ENCODE measurements at regions not wholly inside any gene's neighbourhood (a gene's known extent, or its start where the extent isn't known, plus 50 kb on each side); places are given as distances from the start of the nearest gene placed in this dataset.

- Histone ChIP-seq H3K27me3 (ENCODE audit: low read length) (no peaks in the 10 kb centered on the region), H3K36me3 (ENCODE audit: insufficient read depth, low read length) (no peaks in the 10 kb centered on the region; the same call in 1 of the 2 replicates), H3K9me2 (replicated peaks; ENCODE audit: insufficient read depth, low read length) (no peaks in the 10 kb centered on the region), H3K4me2 (ENCODE audit: low read depth, low read length, poor library complexity, severe bottlenecking) (no peak overlapping the region), H3K9ac (ENCODE audit: low read length) (no peak overlapping the region), H2AFZ (ENCODE audit: low read length) (no peak overlapping the region), H3K4me3 (ENCODE audit: low read length) (no peak overlapping the region), H3K9me3 (ENCODE audit: low read length) (no peaks in the 10 kb centered on the region), H3K27ac (ENCODE audit: low read length) (no peak overlapping the region), H4K20me1 (ENCODE audit: insufficient read depth, low read depth, low read length) (no peaks in the 10 kb centered on the region), H3K4me1 (ENCODE audit: low read length) (peaks cover 7% of the 10 kb centered on the region; the same call in 1 of the 2 replicates), H3K79me2 (ENCODE audit: low read length) (no peaks in the 10 kb centered on the region)
- no peak for DNase-seq
These were observed 507.8 kb upstream of the EEF2KMT start for GRCh38 chr16:5605404-5605803.

- no peaks in the 10 kb centered on the region for H3K9me3 ChIP-seq (ENCODE audit: low read length)
- no peaks in the 10 kb centered on the region for H3K27me3 ChIP-seq (ENCODE audit: low read length)
- H3K9me2 ChIP-seq (replicated peaks; ENCODE audit: insufficient read depth, low read length), result no peaks in the 10 kb centered on the region
- H3K79me2 ChIP-seq (ENCODE audit: low read length), result no peaks in the 10 kb centered on the region
- no peak overlapping the region for H3K9ac ChIP-seq (ENCODE audit: low read length)
- H3K4me2 ChIP-seq (ENCODE audit: low read depth, low read length, poor library complexity, severe bottlenecking), result no peak overlapping the region
- H3K4me3 ChIP-seq (ENCODE audit: low read length), result no peak overlapping the region
- no peaks in the 10 kb centered on the region for H4K20me1 ChIP-seq (ENCODE audit: insufficient read depth, low read depth, low read length)
- H2AFZ ChIP-seq (ENCODE audit: low read length), result no peak overlapping the region
- no peak overlapping the region for H3K27ac ChIP-seq (ENCODE audit: low read length)
- H3K36me3 ChIP-seq (ENCODE audit: insufficient read depth, low read length), result no peaks in the 10 kb centered on the region; the same call in 1 of the 2 replicates
- 0 out of 2 replicates have a peak, but pooled peaks cover 3% of the 10 kb centered on the region for H3K4me1 ChIP-seq (ENCODE audit: low read length)
- peak; percentile 85 for DNase-seq
These were observed 507.2 kb upstream of the EEF2KMT start for GRCh38 chr16:5604770-5605169.

DNA sequence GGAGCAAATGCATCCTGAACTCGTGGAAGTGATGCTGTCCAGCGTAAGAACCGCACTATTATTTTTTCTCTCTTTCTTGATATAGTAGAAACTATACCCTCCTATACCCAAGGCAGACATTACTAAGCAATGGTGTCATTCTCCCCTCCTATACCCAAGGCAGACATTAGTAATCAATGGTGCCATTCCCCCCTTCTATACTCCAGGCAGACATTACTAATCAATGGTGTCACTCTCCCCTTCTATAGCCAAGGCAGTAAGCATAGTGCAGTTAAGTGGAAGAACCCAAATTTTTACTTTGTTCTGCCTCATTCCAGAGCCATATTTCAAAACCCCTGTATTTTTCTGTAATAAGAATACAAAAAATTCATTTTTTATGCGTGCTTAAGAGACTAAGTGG is 506.2 kb upstream of the EEF2KMT start:
- Histone ChIP-seq H2AFZ (ENCODE audit: low read length) (no peak overlapping the region), H3K27ac (ENCODE audit: low read length) (no peak overlapping the region), H3K4me1 (ENCODE audit: low read length) (0 out of 2 replicates have a peak, but pooled peaks cover 3% of the 10 kb centered on the region), H3K4me3 (ENCODE audit: low read length) (no peak overlapping the region), H3K9ac (ENCODE audit: low read length) (no peak overlapping the region), H3K9me3 (ENCODE audit: low read length) (no peaks in the 10 kb centered on the region), H3K4me2 (ENCODE audit: low read depth, low read length, poor library complexity, severe bottlenecking) (no peak overlapping the region), H3K79me2 (ENCODE audit: low read length) (no peaks in the 10 kb centered on the region), H4K20me1 (ENCODE audit: insufficient read depth, low read depth, low read length) (no peaks in the 10 kb centered on the region), H3K9me2 (replicated peaks; ENCODE audit: insufficient read depth, low read length) (no peaks in the 10 kb centered on the region), H3K36me3 (ENCODE audit: insufficient read depth, low read length) (no peaks in the 10 kb centered on the region; the same call in 1 of the 2 replicates), H3K27me3 (ENCODE audit: low read length) (no peaks in the 10 kb centered on the region)
- DNase-seq, result no peak

- H3K79me2 ChIP-seq (ENCODE audit: low read length), result no peaks in the 10 kb centered on the region
- no peaks in the 10 kb centered on the region for H3K9me3 ChIP-seq (ENCODE audit: low read length)
- H3K9ac ChIP-seq (ENCODE audit: low read length), result no peak overlapping the region
- no peaks in the 10 kb centered on the region; the same call in 1 of the 2 replicates for H3K36me3 ChIP-seq (ENCODE audit: insufficient read depth, low read length)
- no peaks in the 10 kb centered on the region for H3K27me3 ChIP-seq (ENCODE audit: low read length)
- H2AFZ ChIP-seq (ENCODE audit: low read length), result no peak overlapping the region
- H3K4me3 ChIP-seq (ENCODE audit: low read length), result no peak overlapping the region
- H3K27ac ChIP-seq (ENCODE audit: low read length), result no peak overlapping the region
- H3K9me2 ChIP-seq (replicated peaks; ENCODE audit: insufficient read depth, low read length), result no peaks in the 10 kb centered on the region
- DNase-seq, result no peak
- H3K4me1 ChIP-seq (ENCODE audit: low read length), result 0 out of 2 replicates have a peak, but pooled peaks cover 3% of the 10 kb centered on the region
- H4K20me1 ChIP-seq (ENCODE audit: insufficient read depth, low read depth, low read length), result no peaks in the 10 kb centered on the region
- H3K4me2 ChIP-seq (ENCODE audit: low read depth, low read length, poor library complexity, severe bottlenecking), result no peak overlapping the region
These were observed 504.4 kb upstream of the EEF2KMT start for GRCh38 chr16:5601957-5602356.

DNA sequence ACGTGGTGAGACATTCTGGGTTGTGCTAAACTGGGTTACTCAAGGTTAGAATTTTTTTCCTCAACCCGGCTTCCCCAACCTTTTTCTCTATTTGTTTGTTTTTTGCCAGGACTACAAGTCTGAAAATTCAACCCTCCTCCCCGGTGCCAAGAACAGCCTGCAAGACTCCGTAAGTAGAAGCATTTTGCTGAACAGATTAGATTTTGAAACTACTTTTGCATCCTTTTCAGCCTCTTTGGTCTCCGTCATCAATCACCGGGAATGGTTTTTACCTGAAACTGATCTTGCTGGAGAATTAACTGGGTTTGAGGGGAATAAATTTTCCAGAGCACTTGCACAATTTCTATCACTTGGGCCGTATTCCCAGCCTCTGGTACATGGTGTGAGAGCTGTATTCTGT is 501.2 kb upstream of the EEF2KMT start:
- no peaks in the 10 kb centered on the region for H3K9me2 ChIP-seq (replicated peaks; ENCODE audit: insufficient read depth, low read length)
- no peak overlapping the region for H3K4me2 ChIP-seq (ENCODE audit: low read depth, low read length, poor library complexity, severe bottlenecking)
- H3K4me1 ChIP-seq (ENCODE audit: low read length), result no peaks in the 10 kb centered on the region
- no peak for DNase-seq
- H3K36me3 ChIP-seq (ENCODE audit: insufficient read depth, low read length), result no peaks in the 10 kb centered on the region
- no peak overlapping the region for H3K9ac ChIP-seq (ENCODE audit: low read length)
- no peaks in the 10 kb centered on the region for H3K79me2 ChIP-seq (ENCODE audit: low read length)
- H3K9me3 ChIP-seq (ENCODE audit: low read length), result no peaks in the 10 kb centered on the region
- no peak overlapping the region for H3K4me3 ChIP-seq (ENCODE audit: low read length)
- no peaks in the 10 kb centered on the region for H3K27me3 ChIP-seq (ENCODE audit: low read length)
- no peak overlapping the region for H3K27ac ChIP-seq (ENCODE audit: low read length)
- H4K20me1 ChIP-seq (ENCODE audit: insufficient read depth, low read depth, low read length), result no peaks in the 10 kb centered on the region
- H2AFZ ChIP-seq (ENCODE audit: low read length), result no peak overlapping the region

DNA sequence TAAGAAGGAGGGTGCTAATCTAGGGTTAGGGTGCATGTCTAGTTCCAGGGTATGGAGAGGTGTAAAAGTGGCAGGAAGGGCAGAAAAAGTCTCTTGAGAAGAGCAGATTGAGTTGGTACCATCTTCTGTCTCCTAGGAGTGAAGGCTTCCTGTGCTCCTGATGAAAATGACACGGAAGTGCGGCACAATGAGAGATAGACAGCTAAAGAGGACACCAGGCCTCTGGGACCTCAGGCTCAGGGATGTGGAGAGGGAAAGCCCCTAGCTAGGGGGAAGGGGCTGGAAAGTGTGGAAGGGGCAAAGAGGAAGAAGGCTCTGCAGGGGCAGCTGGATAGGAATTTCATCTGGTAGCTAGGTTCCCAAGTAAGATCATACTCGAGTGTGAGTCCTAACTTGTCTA is 498.3 kb upstream of the EEF2KMT start:
- H3K27me3 ChIP-seq (ENCODE audit: low read length), result no peaks in the 10 kb centered on the region
- DNase-seq, result no peak

GRCh38 chr16:5590416-5590815 is 492.8 kb upstream of the EEF2KMT start:
- H3K9ac ChIP-seq (ENCODE audit: low read length), result no peak overlapping the region
- H3K4me2 ChIP-seq (ENCODE audit: low read depth, low read length, poor library complexity, severe bottlenecking), result no peak overlapping the region
- no peak overlapping the region for H3K4me3 ChIP-seq (ENCODE audit: low read length)

More for the DNA sequence above, 498.3 kb upstream of the EEF2KMT start:
- H2AFZ ChIP-seq (ENCODE audit: low read length), result no peak overlapping the region
- no peaks in the 10 kb centered on the region for H3K9me3 ChIP-seq (ENCODE audit: low read length)
- H3K27ac ChIP-seq (ENCODE audit: low read length), result no peak overlapping the region
- no peaks in the 10 kb centered on the region for H3K36me3 ChIP-seq (ENCODE audit: insufficient read depth, low read length)
- no peak overlapping the region for H3K4me2 ChIP-seq (ENCODE audit: low read depth, low read length, poor library complexity, severe bottlenecking)
- no peaks in the 10 kb centered on the region for H4K20me1 ChIP-seq (ENCODE audit: insufficient read depth, low read depth, low read length)
- no peaks in the 10 kb centered on the region for H3K9me2 ChIP-seq (replicated peaks; ENCODE audit: insufficient read depth, low read length)
- no peak overlapping the region for H3K4me3 ChIP-seq (ENCODE audit: low read length)
- peaks cover 10% of the 10 kb centered on the region for H3K4me1 ChIP-seq (ENCODE audit: low read length)
- no peak overlapping the region for H3K9ac ChIP-seq (ENCODE audit: low read length)
- no peaks in the 10 kb centered on the region for H3K79me2 ChIP-seq (ENCODE audit: low read length)

GRCh38 chr16:5589812-5590373 is 492.3 kb upstream of the EEF2KMT start:
- peak overlapping the region; percentile 28 for H3K27ac ChIP-seq (ENCODE audit: low read length)
- no peak overlapping the region for H2AFZ ChIP-seq (ENCODE audit: low read length)
- no peaks in the 10 kb centered on the region for H4K20me1 ChIP-seq (ENCODE audit: insufficient read depth, low read depth, low read length)
- H3K9me3 ChIP-seq (ENCODE audit: low read length), result no peaks in the 10 kb centered on the region
- no peaks in the 10 kb centered on the region for H3K36me3 ChIP-seq (ENCODE audit: insufficient read depth, low read length)
- H3K4me1 ChIP-seq (ENCODE audit: low read length), result peaks cover 25% of the 10 kb centered on the region
- H3K27me3 ChIP-seq (ENCODE audit: low read length), result no peaks in the 10 kb centered on the region
- H3K9me2 ChIP-seq (replicated peaks; ENCODE audit: insufficient read depth, low read length), result no peaks in the 10 kb centered on the region
- H3K9ac ChIP-seq (ENCODE audit: low read length), result no peak overlapping the region
- no peaks in the 10 kb centered on the region for H3K79me2 ChIP-seq (ENCODE audit: low read length)
- no peak overlapping the region for H3K4me3 ChIP-seq (ENCODE audit: low read length)
- DNase-seq, result no peak
- H3K4me2 ChIP-seq (ENCODE audit: low read depth, low read length, poor library complexity, severe bottlenecking), result no peak overlapping the region

More at GRCh38 chr16:5590416-5590815, 492.8 kb upstream of the EEF2KMT start:
- no peaks in the 10 kb centered on the region for H4K20me1 ChIP-seq (ENCODE audit: insufficient read depth, low read depth, low read length)
- DNase-seq, result no peak
- no peaks in the 10 kb centered on the region for H3K27me3 ChIP-seq (ENCODE audit: low read length)
- H3K79me2 ChIP-seq (ENCODE audit: low read length), result no peaks in the 10 kb centered on the region
- H3K27ac ChIP-seq (ENCODE audit: low read length), result peak overlapping the region; percentile 28
- peaks cover 24% of the 10 kb centered on the region for H3K4me1 ChIP-seq (ENCODE audit: low read length)
- no peaks in the 10 kb centered on the region for H3K9me2 ChIP-seq (replicated peaks; ENCODE audit: insufficient read depth, low read length)
- no peaks in the 10 kb centered on the region for H3K9me3 ChIP-seq (ENCODE audit: low read length)
- H2AFZ ChIP-seq (ENCODE audit: low read length), result no peak overlapping the region
- no peaks in the 10 kb centered on the region for H3K36me3 ChIP-seq (ENCODE audit: insufficient read depth, low read length)

All from Karpas-422 (cell line).